ENCODE measurements at regions not wholly inside any gene's neighbourhood (a gene's known extent, or its start where the extent isn't known, plus 50 kb on each side); places are given as distances from the start of the nearest gene placed in this dataset.

- H3K36me3 ChIP-seq, result no peaks in the 10 kb centered on the region
- H3K27me3 ChIP-seq (ENCODE audit: low read depth), result no peaks in the 10 kb centered on the region
- no peak for TF ChIP-seq CTCF (IDR thresholded peaks at IDR 0.05)
- H3K4me3 ChIP-seq, result no peak overlapping the region
- no peak overlapping the region for H3K27ac ChIP-seq
- no peaks in the 10 kb centered on the region for H3K4me1 ChIP-seq
- no peak for ATAC-seq
- intact Hi-C loops (cut with DNase I), result no loop called here
- no peaks in the 10 kb centered on the region for H3K9me3 ChIP-seq
- no peak for DNase-seq
Observed at GRCh38 chr5:124414973-124415372, 331.5 kb downstream of the ZNF608 start.

GRCh38 chr5:124410539-124411488, 335.6 kb downstream of the ZNF608 start:
- intact Hi-C loops (cut with DNase I), result no loop called here
- H3K36me3 ChIP-seq, result no peaks in the 10 kb centered on the region

GRCh38 chr5:124408738-124409453, 337.5 kb downstream of the ZNF608 start:
- no peaks in the 10 kb centered on the region for H3K36me3 ChIP-seq
- intact Hi-C loops (cut with DNase I), result no loop called here
- DNase-seq (no peak), ATAC-seq (peak; percentile 25 to 56)
- H3K9me3 ChIP-seq, result no peaks in the 10 kb centered on the region
- peaks cover 6% of the 10 kb centered on the region for H3K4me1 ChIP-seq
- H3K27ac ChIP-seq, result no peak overlapping the region
- no peak overlapping the region for H3K4me3 ChIP-seq
- no peaks in the 10 kb centered on the region for H3K27me3 ChIP-seq (ENCODE audit: low read depth)
- no peak for TF ChIP-seq CTCF (IDR thresholded peaks at IDR 0.05)

More at GRCh38 chr5:124410539-124411488, 335.6 kb downstream of the ZNF608 start:
- H3K27me3 ChIP-seq (ENCODE audit: low read depth), result no peaks in the 10 kb centered on the region
- no peak for DNase-seq
- H3K4me3 ChIP-seq, result no peak overlapping the region
- no peak for ATAC-seq
- no peaks in the 10 kb centered on the region for H3K9me3 ChIP-seq
- H3K27ac ChIP-seq, result no peak overlapping the region
- TF ChIP-seq CTCF (IDR thresholded peaks at IDR 0.05), result no peak
- H3K4me1 ChIP-seq, result peaks cover 6% of the 10 kb centered on the region

- no peak overlapping the region for H3K27ac ChIP-seq
- DNase-seq, result no peak
Observed at GRCh38 chr5:124404796-124405195, 341.6 kb downstream of the ZNF608 start.

More at GRCh38 chr5:124404796-124405195, 341.6 kb downstream of the ZNF608 start:
- Histone ChIP-seq H3K4me3 (no peak overlapping the region), H3K27me3 (ENCODE audit: low read depth) (no peaks in the 10 kb centered on the region), H3K36me3 (no peaks in the 10 kb centered on the region), H3K9me3 (no peaks in the 10 kb centered on the region), H3K4me1 (peaks cover 17% of the 10 kb centered on the region)
- no peak for ATAC-seq
- no peak for TF ChIP-seq CTCF (IDR thresholded peaks at IDR 0.05)
- intact Hi-C loops (cut with DNase I), result no loop called here
